Uterus (tissue), 2 donors: ENCODE measurements at regions not wholly inside any gene's neighbourhood (a gene's known extent, or its start where the extent isn't known, plus 50 kb on each side); places are given as distances from the start of the nearest gene placed in this dataset.

ENCODE experiments used
- POLR2A ChIP-seq, 2 donors: fragments of 450-650 bp; IDR thresholded peaks; one replicate each; pipeline ENCODE4 v1.6.1; 2016; ENCODE audit warnings: antibody characterized with exemption in 2 of 2, mild to moderate bottlenecking in 1 of 2, moderate library complexity in 1 of 2
- TF ChIP-seq, protein P1 (sequence below), 4 experiments: fragments of 200-600 bp in 2 of 4; fragments of 450-650 bp in 2 of 4; sonication (generic) in 2 of 4; IDR thresholded peaks; one replicate each; pipeline ENCODE4 v1.5.1; 2016 to 2019; ENCODE audit warnings: antibody characterized with exemption in 4 of 4, mild to moderate bottlenecking in 2 of 4, moderate library complexity in 1 of 4

DNA sequence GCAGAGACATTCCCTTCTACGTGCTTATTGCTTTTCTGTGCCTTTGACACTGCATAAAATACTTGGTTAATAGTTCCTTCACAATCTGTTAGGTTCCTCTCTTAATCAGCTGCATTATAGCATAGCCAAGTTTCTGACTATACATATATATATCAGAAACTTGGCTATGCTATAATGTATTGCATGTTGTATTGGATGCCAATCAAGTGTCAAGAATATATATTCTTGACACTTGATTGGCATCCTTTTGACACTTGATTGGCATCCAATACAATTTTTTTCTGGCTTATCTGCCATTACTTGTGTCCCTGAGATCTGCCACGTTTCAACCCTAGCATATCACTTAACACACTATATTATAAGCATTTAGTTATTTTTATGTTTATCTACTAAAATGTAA, 949.7 kb upstream of the TENM4 start:
- TF ChIP-seq, protein P1, sequence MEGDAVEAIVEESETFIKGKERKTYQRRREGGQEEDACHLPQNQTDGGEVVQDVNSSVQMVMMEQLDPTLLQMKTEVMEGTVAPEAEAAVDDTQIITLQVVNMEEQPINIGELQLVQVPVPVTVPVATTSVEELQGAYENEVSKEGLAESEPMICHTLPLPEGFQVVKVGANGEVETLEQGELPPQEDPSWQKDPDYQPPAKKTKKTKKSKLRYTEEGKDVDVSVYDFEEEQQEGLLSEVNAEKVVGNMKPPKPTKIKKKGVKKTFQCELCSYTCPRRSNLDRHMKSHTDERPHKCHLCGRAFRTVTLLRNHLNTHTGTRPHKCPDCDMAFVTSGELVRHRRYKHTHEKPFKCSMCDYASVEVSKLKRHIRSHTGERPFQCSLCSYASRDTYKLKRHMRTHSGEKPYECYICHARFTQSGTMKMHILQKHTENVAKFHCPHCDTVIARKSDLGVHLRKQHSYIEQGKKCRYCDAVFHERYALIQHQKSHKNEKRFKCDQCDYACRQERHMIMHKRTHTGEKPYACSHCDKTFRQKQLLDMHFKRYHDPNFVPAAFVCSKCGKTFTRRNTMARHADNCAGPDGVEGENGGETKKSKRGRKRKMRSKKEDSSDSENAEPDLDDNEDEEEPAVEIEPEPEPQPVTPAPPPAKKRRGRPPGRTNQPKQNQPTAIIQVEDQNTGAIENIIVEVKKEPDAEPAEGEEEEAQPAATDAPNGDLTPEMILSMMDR (IDR thresholded peaks at IDR 0.05): no peak
- no peak for TF ChIP-seq POLR2A (IDR thresholded peaks at IDR 0.05)
